ENCODE measurements at regions not wholly inside any gene's neighbourhood (a gene's known extent, or its start where the extent isn't known, plus 50 kb on each side); places are given as distances from the start of the nearest gene placed in this dataset.

- H3K4me3 ChIP-seq = no peak overlapping the region
- no peak for ATAC-seq (ENCODE audit: low FRiP score in 2 of 2)
- H3K36me3 ChIP-seq = no peaks in the 10 kb centered on the region
- H3K27me3 ChIP-seq = no peaks in the 10 kb centered on the region
- H3K4me1 ChIP-seq = no peaks in the 10 kb centered on the region
- no peaks in the 10 kb centered on the region for H3K9me3 ChIP-seq
- WGBS, 2 donors = 75 to 84% methylated on average over 1 of the region's 1 CpG
- no peak for DNase-seq
- no peak overlapping the region for H3K27ac ChIP-seq
- no peak for TF ChIP-seq POLR2A (IDR thresholded peaks at IDR 0.05)
- TF ChIP-seq POLR2AphosphoS5 (IDR thresholded peaks at IDR 0.05) = no peak
- TF ChIP-seq EP300 (IDR thresholded peaks at IDR 0.05) = no peak
- no peak for TF ChIP-seq CTCF (IDR thresholded peaks at IDR 0.05)
These were observed 321.5 kb upstream of the RPS23 start for GRCh38 chr5:82599692-82600091.

DNA sequence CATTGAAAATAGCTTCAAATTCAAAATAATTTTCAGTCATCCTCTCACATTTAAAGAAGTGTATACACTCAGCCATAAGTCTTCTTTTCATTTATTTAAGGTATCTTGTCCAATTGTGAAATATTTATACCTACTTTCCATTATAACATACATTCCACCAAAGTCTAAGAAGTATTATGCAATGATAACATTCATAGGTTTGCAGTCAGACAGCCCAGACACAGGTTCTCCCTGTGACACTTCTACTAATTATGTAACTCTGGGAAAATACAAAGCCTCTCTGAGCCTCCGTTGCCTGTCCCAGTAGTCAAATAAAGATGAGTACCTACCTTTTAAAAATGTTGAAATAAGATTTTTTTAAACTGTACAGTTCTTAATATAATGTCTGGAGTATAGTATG is 320.9 kb upstream of the RPS23 start:
- ATAC-seq (ENCODE audit: low FRiP score in 2 of 2) = no peak
- WGBS, 2 donors = 61 to 65% methylated on average over 1 of the region's 1 CpG
- no peaks in the 10 kb centered on the region for H3K4me1 ChIP-seq
- no peak overlapping the region for H3K27ac ChIP-seq
- H3K27me3 ChIP-seq = no peaks in the 10 kb centered on the region
- H3K36me3 ChIP-seq = no peaks in the 10 kb centered on the region
- TF ChIP-seq CTCF (IDR thresholded peaks at IDR 0.05) = no peak
- no peak for TF ChIP-seq POLR2A (IDR thresholded peaks at IDR 0.05)
- no peak for TF ChIP-seq POLR2AphosphoS5 (IDR thresholded peaks at IDR 0.05)
- no peak for TF ChIP-seq EP300 (IDR thresholded peaks at IDR 0.05)
- H3K9me3 ChIP-seq = no peaks in the 10 kb centered on the region
- no peak overlapping the region for H3K4me3 ChIP-seq
- DNase-seq = no peak

DNA sequence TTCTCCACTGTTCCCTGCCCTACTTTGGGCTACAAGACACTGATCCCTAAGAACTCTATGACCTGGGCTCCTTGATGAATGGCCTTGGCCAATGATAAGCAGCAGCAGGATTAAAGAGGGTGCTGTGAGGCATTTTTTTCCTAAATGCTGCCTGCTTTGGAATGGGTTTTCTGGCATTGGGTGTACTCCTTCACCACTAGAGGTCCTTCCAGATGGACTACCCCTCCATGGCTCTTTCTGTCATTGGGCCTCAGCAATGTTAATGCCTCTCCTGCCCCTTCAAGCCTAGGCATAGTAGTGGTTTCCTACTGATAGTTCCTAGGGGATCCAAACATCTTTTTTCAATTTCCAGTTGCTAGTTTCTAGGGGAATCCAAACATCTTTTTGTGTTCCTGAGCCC is 319.3 kb upstream of the RPS23 start:
- DNase-seq (no peak), ATAC-seq (ENCODE audit: low FRiP score in 2 of 2) (no peak)
- H3K27ac ChIP-seq = no peak overlapping the region
- H3K4me3 ChIP-seq = no peak overlapping the region
- no peaks in the 10 kb centered on the region for H3K9me3 ChIP-seq
- no peaks in the 10 kb centered on the region for H3K4me1 ChIP-seq
- no peaks in the 10 kb centered on the region for H3K27me3 ChIP-seq
- no peak for TF ChIP-seq CTCF (IDR thresholded peaks at IDR 0.05)
- TF ChIP-seq POLR2AphosphoS5 (IDR thresholded peaks at IDR 0.05) = no peak
- TF ChIP-seq POLR2A (IDR thresholded peaks at IDR 0.05) = no peak
- TF ChIP-seq EP300 (IDR thresholded peaks at IDR 0.05) = no peak
- no peaks in the 10 kb centered on the region for H3K36me3 ChIP-seq

DNA sequence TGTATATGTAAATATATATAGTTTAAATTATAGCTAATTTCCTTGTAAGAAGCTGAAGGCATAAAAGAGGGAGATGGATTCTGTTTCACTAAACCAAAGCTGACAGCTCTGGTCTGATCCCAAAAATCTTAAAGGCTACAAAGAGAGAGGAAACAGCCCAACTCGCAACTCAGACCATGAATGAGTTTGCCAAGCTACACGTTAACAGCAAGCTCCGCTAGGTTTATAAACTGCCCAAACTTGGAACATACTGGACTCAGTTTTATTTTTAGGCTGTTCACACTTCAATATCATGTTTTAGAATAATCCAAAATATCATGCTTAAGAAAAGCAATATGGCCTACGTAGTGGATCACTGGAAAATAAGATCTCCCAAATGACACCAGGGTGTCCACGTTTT is 318.3 kb upstream of the RPS23 start:
- Histone ChIP-seq H3K27me3 (no peaks in the 10 kb centered on the region), H3K4me1 (no peaks in the 10 kb centered on the region), H3K27ac (no peak overlapping the region), H3K9me3 (no peaks in the 10 kb centered on the region), H3K36me3 (no peaks in the 10 kb centered on the region), H3K4me3 (no peak overlapping the region)
- no peak for TF ChIP-seq POLR2A (IDR thresholded peaks at IDR 0.05)
- no peak for TF ChIP-seq EP300 (IDR thresholded peaks at IDR 0.05)
- TF ChIP-seq CTCF (IDR thresholded peaks at IDR 0.05) = no peak
- no peak for TF ChIP-seq POLR2AphosphoS5 (IDR thresholded peaks at IDR 0.05)
- DNase-seq (no peak), ATAC-seq (ENCODE audit: low FRiP score in 2 of 2) (no peak)
- 86 to 90% methylated on average over 5 of the region's 5 CpGs for WGBS, 2 donors

DNA sequence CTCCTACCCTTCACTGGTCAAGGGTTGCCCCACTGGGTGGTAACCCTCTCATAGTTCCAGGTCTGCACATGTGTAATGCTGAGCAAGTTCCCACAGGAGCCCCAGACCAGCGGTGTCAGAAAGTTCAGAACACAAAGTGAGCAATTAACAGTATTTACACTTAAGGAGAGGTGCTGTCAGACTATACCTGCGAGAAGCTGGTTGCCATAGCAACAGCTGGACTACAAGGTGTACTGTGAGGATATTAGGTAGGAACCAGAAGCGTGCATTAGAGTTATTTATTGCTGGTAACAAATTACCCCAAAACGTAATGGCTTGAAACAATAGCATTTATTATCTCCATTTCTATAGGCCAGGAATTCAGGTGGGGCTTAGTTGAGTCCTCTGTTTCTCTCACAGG is 317.0 kb upstream of the RPS23 start:
- Histone ChIP-seq H3K9me3 (no peaks in the 10 kb centered on the region), H3K4me3 (no peak overlapping the region), H3K4me1 (no peaks in the 10 kb centered on the region), H3K27me3 (no peaks in the 10 kb centered on the region), H3K36me3 (no peaks in the 10 kb centered on the region), H3K27ac (no peak overlapping the region)
- no peak for ATAC-seq (ENCODE audit: low FRiP score in 2 of 2)
- TF ChIP-seq POLR2AphosphoS5 (IDR thresholded peaks at IDR 0.05) = no peak
- no peak for TF ChIP-seq CTCF (IDR thresholded peaks at IDR 0.05)
- no peak for TF ChIP-seq EP300 (IDR thresholded peaks at IDR 0.05)
- TF ChIP-seq POLR2A (IDR thresholded peaks at IDR 0.05) = no peak
- 58 to 71% methylated on average over 4 of the region's 4 CpGs for WGBS, 2 donors
- DNase-seq = no peak

All from upper lobe of left lung (tissue), 6 donors.